ENCODE measurements at regions not wholly inside any gene's neighbourhood (a gene's known extent, or its start where the extent isn't known, plus 50 kb on each side); places are given as distances from the start of the nearest gene placed in this dataset.
"Not testable (repeated sequence)": the region's sequence is repeated elsewhere in the genome, so short reads cannot be mapped to it uniquely, and the experiment has no call there.

DNA sequence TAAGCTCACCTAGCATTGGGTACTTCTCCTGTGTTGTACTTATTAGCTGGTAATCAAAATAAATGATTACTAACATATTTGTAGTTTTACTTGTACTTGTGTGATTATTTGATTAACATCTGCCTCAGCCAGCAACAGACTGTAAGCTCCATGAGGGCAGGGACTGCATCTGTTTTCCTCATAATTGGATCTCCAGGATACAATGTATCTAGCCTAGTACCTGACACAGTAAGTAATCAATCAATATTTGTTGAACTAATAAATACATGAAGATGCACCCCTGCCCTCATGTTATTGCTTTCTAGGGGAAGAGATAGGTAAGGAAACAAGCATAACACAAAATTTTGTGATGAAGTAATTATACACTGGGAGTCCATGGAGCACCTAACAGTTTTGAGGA is 101.5 kb downstream of the TENT5C start:
- Histone ChIP-seq H3K36me3 (ENCODE audit: control insufficient read depth, insufficient read depth, low read length) (no peaks in the 10 kb centered on the region), H3K9me3 (ENCODE audit: control insufficient read depth, low read length) (no peaks in the 10 kb centered on the region), H3K27ac (ENCODE audit: low read depth, low read length, severe bottlenecking) (no peak overlapping the region), H3K4me1 (ENCODE audit: control insufficient read depth, insufficient read depth, low read length, poor library complexity, severe bottlenecking) (peaks cover 4% of the 10 kb centered on the region), H3K4me3 (ENCODE audit: extremely low read depth, insufficient read depth, low read length, poor library complexity, severe bottlenecking) (no peak overlapping the region)

DNA sequence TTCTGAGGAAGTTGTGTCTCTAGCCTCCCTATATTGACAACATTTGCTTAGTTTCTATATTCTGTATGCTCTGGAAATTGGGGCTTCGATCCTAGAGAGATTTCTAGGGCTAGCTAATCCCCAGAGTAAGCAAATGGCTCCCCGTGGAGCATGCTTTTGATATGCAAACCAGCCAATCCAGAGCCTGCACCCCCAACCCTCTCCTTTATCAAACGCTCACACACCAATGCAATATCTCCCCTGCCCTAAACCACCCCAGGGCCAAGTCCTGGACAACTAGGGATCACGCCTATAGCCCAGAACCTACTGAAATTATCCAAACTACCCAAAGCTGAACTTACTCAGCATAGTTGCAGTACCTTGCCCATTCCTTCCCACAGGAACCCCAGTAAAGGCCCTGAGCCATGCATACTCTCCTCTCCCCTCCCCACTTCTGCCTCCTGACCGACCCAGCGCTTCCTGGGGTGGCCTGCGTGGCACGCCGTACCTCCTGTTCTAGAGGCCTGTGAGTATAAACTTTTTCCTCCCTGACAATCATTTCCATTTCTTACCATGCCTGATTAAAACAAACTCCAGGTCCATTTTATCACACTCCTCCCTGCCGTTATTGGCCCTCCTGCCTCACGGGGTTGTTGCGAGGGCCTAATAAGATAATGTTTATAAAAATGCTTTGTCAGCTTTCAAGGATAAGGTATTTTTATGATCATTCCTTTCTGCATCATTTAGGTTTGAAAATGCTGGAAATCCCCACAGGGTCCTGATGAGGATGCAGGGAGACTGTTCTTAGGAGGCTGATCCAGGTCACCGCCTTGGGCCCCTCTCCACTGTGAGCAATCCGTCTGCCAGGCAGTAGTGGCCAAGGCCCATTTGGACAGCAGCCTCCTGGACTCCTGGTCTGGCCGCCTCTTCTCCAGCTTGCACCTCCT is 102.7 kb downstream of the TENT5C start:
- Histone ChIP-seq H3K9me3 (ENCODE audit: control insufficient read depth, low read length) (no peaks in the 10 kb centered on the region), H3K36me3 (ENCODE audit: control insufficient read depth, insufficient read depth, low read length) (no peaks in the 10 kb centered on the region), H3K27ac (ENCODE audit: low read depth, low read length, severe bottlenecking) (no peak overlapping the region), H3K4me3 (ENCODE audit: extremely low read depth, insufficient read depth, low read length, poor library complexity, severe bottlenecking) (no peak overlapping the region), H3K4me1 (ENCODE audit: control insufficient read depth, insufficient read depth, low read length, poor library complexity, severe bottlenecking) (no peaks in the 10 kb centered on the region)
- 71 to 80% methylated on average over 8 of the region's 15 CpGs for WGBS, 2 experiments (ENCODE audit: insufficient coverage in 2 of 2)

DNA sequence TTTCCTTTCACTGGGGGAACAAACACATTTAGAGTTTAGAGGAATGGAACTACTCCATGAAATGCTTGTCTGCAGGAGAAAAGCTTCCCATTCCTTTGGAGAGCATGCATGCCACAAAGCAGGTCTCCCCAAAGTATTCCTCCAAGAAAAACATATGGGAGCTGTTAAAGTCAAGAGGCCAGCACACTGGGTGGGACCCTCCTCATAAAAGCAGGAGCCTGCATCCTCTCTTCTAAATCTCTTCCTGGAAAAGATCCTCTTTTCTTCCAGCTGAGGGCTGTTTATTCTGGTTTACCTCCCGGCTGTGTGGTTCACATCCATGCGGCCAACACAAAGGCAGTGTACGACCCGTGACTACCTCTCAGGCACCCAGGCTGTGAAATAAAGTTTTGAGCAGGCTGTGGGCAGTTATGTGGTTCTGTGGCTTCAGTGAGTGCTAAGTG is 103.4 kb downstream of the TENT5C start:
- Histone ChIP-seq H3K4me3 (ENCODE audit: extremely low read depth, insufficient read depth, low read length, poor library complexity, severe bottlenecking) (no peak overlapping the region), H3K36me3 (ENCODE audit: control insufficient read depth, insufficient read depth, low read length) (no peaks in the 10 kb centered on the region), H3K4me1 (ENCODE audit: control insufficient read depth, insufficient read depth, low read length, poor library complexity, severe bottlenecking) (no peaks in the 10 kb centered on the region), H3K27ac (ENCODE audit: low read depth, low read length, severe bottlenecking) (no peak overlapping the region), H3K9me3 (ENCODE audit: control insufficient read depth, low read length) (no peaks in the 10 kb centered on the region)
- 88 to 100% methylated on average over 1 of the region's 4 CpGs for WGBS, 2 experiments (ENCODE audit: insufficient coverage in 2 of 2)

DNA sequence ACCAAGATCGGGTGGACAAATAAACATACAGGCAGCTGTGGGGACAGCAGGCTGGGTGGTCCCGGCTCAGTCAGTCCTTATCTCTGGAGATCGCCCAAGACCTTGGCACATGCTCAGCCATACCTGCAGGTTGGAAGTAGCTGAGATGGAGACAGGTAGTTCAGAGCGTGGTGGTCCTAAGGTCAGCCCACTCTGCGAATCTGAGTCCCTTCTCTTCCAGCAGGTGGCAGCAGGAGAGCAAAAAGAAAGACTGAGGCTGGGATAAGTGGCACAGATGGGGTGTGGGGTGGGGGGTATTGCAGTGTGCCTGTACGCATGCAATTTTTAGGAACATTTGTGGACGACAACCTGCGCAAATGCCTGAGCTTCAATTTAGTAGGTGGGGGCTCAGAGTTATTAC is 104.9 kb downstream of the TENT5C start:
- no peak overlapping the region for H3K27ac ChIP-seq (ENCODE audit: low read depth, low read length, severe bottlenecking)
- 82 to 88% methylated on average over 7 to 8 of the region's 8 CpGs for WGBS, 2 experiments (ENCODE audit: insufficient coverage in 2 of 2)
- no peak overlapping the region for H3K4me3 ChIP-seq (ENCODE audit: extremely low read depth, insufficient read depth, low read length, poor library complexity, severe bottlenecking)
- H3K36me3 ChIP-seq (ENCODE audit: control insufficient read depth, insufficient read depth, low read length), result no peaks in the 10 kb centered on the region
- no peaks in the 10 kb centered on the region for H3K9me3 ChIP-seq (ENCODE audit: control insufficient read depth, low read length)
- H3K4me1 ChIP-seq (ENCODE audit: control insufficient read depth, insufficient read depth, low read length, poor library complexity, severe bottlenecking), result no peaks in the 10 kb centered on the region

DNA sequence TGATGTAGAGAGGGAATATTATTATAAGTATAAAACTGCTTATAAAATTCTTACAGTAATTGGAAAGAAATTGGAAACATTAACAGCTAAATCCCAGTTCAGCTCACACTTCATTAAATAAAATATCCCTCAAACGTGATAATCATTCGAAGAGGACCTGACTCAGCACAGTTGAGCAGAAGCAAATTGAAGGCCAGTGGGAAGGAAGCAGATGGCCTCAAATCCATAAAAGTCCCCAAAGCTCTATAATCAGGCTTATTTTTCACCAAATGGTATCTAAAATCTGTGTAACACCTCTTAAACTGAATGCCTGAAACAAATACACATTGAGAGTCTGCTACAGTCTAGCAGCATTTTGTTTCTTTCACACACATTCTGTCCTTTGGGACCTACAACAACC is 106.8 kb downstream of the TENT5C start:
- Histone ChIP-seq H3K9me3 (ENCODE audit: control insufficient read depth, low read length) (no peaks in the 10 kb centered on the region), H3K4me3 (ENCODE audit: extremely low read depth, insufficient read depth, low read length, poor library complexity, severe bottlenecking) (no peak overlapping the region), H3K4me1 (ENCODE audit: control insufficient read depth, insufficient read depth, low read length, poor library complexity, severe bottlenecking) (no peaks in the 10 kb centered on the region), H3K36me3 (ENCODE audit: control insufficient read depth, insufficient read depth, low read length) (no peaks in the 10 kb centered on the region), H3K27ac (ENCODE audit: low read depth, low read length, severe bottlenecking) (no peak overlapping the region)
- 90 to 100% methylated on average over 1 to 2 of the region's 2 CpGs for WGBS, 2 experiments (ENCODE audit: insufficient coverage in 2 of 2)

DNA sequence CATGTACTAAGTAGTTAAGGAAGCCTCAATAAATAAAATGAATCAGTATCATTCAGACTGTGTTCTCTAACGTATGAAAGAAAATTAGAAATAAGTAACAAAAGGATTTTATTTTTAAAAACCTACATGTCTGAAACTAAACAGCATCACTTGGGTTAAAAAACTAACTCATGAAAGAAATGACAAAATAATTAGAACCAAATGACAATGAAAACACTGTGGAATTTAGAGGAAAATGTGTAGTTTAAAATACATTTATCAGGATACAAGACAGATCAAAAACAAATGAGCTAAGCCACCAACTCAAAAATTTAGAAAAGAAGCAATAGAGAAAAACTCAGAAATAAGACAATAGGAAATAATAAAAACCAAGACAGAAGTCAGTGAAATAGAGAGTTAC is 108.7 kb downstream of the TENT5C start:
- Histone ChIP-seq H3K9me3 (ENCODE audit: control insufficient read depth, low read length) (no peaks in the 10 kb centered on the region), H3K36me3 (ENCODE audit: control insufficient read depth, insufficient read depth, low read length) (no peaks in the 10 kb centered on the region), H3K27ac (ENCODE audit: low read depth, low read length, severe bottlenecking) (no peak overlapping the region), H3K4me1 (ENCODE audit: control insufficient read depth, insufficient read depth, low read length, poor library complexity, severe bottlenecking) (no peaks in the 10 kb centered on the region), H3K4me3 (ENCODE audit: extremely low read depth, insufficient read depth, low read length, poor library complexity, severe bottlenecking) (no peak overlapping the region)
- no CpG with 5 or more reads among the region's 1 CpG for WGBS, 2 experiments (ENCODE audit: insufficient coverage in 2 of 2)

DNA sequence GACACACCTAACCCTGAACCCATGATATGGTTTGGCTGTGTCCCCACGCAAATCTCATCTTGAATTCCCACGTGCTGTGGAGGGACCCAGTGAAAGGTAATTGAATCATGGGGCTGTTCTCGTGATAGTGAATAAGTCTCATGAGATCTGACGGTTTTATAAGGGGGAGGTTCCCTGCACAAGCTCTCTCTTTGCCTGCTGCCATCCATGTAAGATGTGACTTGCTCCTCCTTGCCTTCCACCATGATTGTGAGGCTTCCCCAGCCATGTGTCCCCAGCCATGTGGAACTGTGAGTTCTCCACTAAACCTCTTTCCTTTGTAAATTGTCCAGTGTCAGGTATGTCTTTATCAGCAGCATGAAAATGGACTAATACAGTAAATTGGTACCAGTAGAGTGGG is 110.2 kb downstream of the TENT5C start:
- H3K36me3 ChIP-seq (ENCODE audit: control insufficient read depth, insufficient read depth, low read length); H3K9me3 ChIP-seq (ENCODE audit: control insufficient read depth, low read length): not testable (repeated sequence)
- WGBS, 2 experiments (ENCODE audit: insufficient coverage in 2 of 2), result 76 to 86% methylated on average over 2 to 4 of the region's 4 CpGs

DNA sequence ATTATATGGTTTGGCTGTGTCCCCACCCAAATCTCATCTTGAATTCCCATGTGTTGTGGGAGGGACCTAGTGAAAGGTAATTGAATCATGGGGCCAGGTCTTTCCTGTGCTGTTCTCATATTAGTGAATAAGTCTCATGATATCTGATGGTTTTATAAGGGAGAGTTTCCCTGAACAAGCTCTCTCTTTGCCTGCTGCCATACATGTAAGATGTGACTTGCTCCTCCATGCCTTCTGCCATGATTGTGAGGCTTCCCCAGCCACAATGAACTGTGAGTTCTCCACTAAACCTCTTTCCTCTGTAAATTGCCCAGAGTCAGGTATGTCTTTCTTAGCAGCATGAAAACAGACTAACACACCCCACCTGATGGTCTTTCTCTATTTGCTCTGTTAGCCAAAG is 112.1 kb downstream of the TENT5C start:
- H3K9me3 ChIP-seq (ENCODE audit: control insufficient read depth, low read length); H3K36me3 ChIP-seq (ENCODE audit: control insufficient read depth, insufficient read depth, low read length); H3K4me1 ChIP-seq (ENCODE audit: control insufficient read depth, insufficient read depth, low read length, poor library complexity, severe bottlenecking); H3K27ac ChIP-seq (ENCODE audit: low read depth, low read length, severe bottlenecking); H3K4me3 ChIP-seq (ENCODE audit: extremely low read depth, insufficient read depth, low read length, poor library complexity, severe bottlenecking): not testable (repeated sequence)

More for the DNA sequence above, 110.2 kb downstream of the TENT5C start:
- not testable (repeated sequence) for H3K4me1 ChIP-seq (ENCODE audit: control insufficient read depth, insufficient read depth, low read length, poor library complexity, severe bottlenecking); H3K27ac ChIP-seq (ENCODE audit: low read depth, low read length, severe bottlenecking); H3K4me3 ChIP-seq (ENCODE audit: extremely low read depth, insufficient read depth, low read length, poor library complexity, severe bottlenecking)

DNA sequence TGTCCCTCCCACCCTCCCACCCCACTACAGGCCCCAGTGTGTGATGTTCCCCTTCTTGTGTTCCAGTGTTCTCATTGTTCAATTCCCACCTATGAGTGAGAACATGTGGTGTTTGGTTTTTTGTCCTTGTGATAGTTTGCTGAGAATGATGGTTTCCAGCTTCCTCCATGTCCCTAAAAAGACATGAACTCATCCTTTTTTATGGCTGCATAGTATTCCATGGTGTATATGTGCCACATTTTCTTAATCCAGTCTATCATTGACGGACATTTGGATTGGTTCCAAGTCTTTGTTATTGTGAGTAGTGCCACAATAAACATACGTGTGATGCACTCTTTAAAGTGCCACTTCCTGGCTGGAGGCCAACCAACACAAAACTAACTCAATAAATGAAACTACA is 112.7 kb downstream of the TENT5C start:
- WGBS, 2 experiments (ENCODE audit: insufficient coverage in 2 of 2), result 100% methylated on average over 1 of the region's 2 CpGs; no CpG with 5 or more reads in 1 of the 2 experiments
- H3K9me3 ChIP-seq (ENCODE audit: control insufficient read depth, low read length); H3K27ac ChIP-seq (ENCODE audit: low read depth, low read length, severe bottlenecking); H3K36me3 ChIP-seq (ENCODE audit: control insufficient read depth, insufficient read depth, low read length); H3K4me3 ChIP-seq (ENCODE audit: extremely low read depth, insufficient read depth, low read length, poor library complexity, severe bottlenecking); H3K4me1 ChIP-seq (ENCODE audit: control insufficient read depth, insufficient read depth, low read length, poor library complexity, severe bottlenecking): not testable (repeated sequence)

DNA sequence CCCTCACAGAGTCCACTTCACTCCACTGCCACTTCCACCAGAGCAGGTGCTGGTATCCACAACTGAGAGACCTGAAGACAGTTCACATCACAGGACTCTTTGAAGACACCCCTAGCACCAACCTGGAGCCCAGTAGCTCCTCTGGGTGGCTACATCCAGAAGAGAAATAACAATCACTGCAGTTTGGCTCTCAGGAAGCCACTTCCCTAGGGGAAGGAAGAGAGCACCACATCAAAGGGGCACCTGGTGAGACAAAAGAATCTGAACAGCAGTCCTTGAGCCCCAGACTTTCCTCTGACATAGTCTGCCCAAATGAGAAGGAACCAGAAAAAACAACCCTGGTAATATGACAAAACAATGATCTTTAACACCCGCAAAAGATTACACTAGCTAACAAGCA is 113.2 kb downstream of the TENT5C start:
- H3K36me3 ChIP-seq (ENCODE audit: control insufficient read depth, insufficient read depth, low read length), result no peaks in the 10 kb centered on the region
- WGBS, 2 experiments (ENCODE audit: insufficient coverage in 2 of 2), result no CpG with 5 or more reads among the region's 1 CpG
- no peak overlapping the region for H3K27ac ChIP-seq (ENCODE audit: low read depth, low read length, severe bottlenecking)
- no peaks in the 10 kb centered on the region for H3K4me1 ChIP-seq (ENCODE audit: control insufficient read depth, insufficient read depth, low read length, poor library complexity, severe bottlenecking)
- H3K4me3 ChIP-seq (ENCODE audit: extremely low read depth, insufficient read depth, low read length, poor library complexity, severe bottlenecking), result no peak overlapping the region
- peaks cover 4% of the 10 kb centered on the region for H3K9me3 ChIP-seq (ENCODE audit: control insufficient read depth, low read length)

DNA sequence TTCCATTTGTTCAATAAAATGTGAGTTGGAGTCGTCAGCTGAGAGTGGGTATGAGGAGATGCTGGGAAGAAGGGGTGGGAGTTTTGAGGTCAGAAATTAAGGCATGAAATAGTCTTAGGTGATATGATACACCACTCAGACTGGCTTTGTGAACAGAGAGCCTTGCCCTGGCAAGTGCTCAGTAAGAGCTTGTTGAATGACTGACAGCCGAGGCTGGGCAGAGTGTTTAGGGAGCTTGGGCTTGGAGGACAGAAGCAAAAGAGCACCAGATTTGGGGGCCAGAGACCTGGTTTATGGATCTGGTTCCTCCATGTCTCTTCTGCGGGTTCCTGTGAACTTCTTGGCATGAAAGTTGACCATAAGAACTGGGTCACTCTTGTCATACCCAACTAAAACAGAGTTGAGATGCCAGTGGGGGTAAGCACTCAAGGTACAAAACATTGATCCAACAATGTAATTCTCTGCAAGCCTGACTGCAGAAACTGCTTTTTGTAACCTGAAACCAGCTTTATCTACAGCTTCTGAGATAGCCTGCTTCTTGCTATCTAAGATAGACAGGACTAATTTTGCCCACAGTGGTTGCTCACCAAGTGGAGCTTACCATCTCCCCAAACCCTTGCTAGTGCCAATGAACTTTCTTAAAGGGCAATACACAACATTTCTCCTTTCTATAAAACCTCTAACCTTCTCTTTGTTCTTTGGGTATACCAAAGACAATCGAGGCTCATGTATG is 126.4 kb downstream of the TENT5C start:
- WGBS, 2 experiments (ENCODE audit: insufficient coverage in 2 of 2), result 86 to 88% methylated on average over 3 of the region's 4 CpGs
- Histone ChIP-seq H3K9me3 (ENCODE audit: control insufficient read depth, low read length) (no peaks in the 10 kb centered on the region), H3K4me3 (ENCODE audit: extremely low read depth, insufficient read depth, low read length, poor library complexity, severe bottlenecking) (no peak overlapping the region), H3K27ac (ENCODE audit: low read depth, low read length, severe bottlenecking) (no peak overlapping the region), H3K4me1 (ENCODE audit: control insufficient read depth, insufficient read depth, low read length, poor library complexity, severe bottlenecking) (no peaks in the 10 kb centered on the region), H3K36me3 (ENCODE audit: control insufficient read depth, insufficient read depth, low read length) (no peaks in the 10 kb centered on the region)
